HepG2 (cell line): ENCODE measurements at regions not wholly inside any gene's neighbourhood (a gene's known extent, or its start where the extent isn't known, plus 50 kb on each side); places are given as distances from the start of the nearest gene placed in this dataset.
"Not testable (repeated sequence)": the region's sequence is repeated elsewhere in the genome, so short reads cannot be mapped to it uniquely, and the experiment has no call there.

Experiments
- ATAC-seq: fragments of 200-7000 bp; cut with Tn5 transposase; 3 replicates; pipeline ENCODE4 v1.9.1; 2020; ENCODE audit warnings: mild to moderate bottlenecking, moderate library complexity
- BruUV-seq: library from RNA; stranded (reverse); fragments of 400-500 nt; replicated peaks from 2 replicates; lab custom pipeline; 2021; lab: Mats Ljungman, UMichigan
- CTCF ChIA-PET: fragments of 300-600 bp; formaldehyde crosslinking; extraction: SDS; loops from one replicate; lab custom pipeline; 2021; ENCODE audit warnings: low total read pairs, inconsistent platforms, low intra/inter-chr PET ratio; lab: Yijun Ruan, JAX
- POLR2A ChIA-PET: fragments of 350-600 bp; sonication (Branson Sonifier 250); formaldehyde crosslinking; loops from one replicate; lab custom pipeline; 2020; ENCODE audit warnings: antibody characterized with exemption, inconsistent platforms; lab: Yijun Ruan, JAX
- DNase-seq: peaks from one replicate; pipeline ENCODE4 v3.0.0-alpha.2; 2015; ENCODE audit warnings: low spot score
- FAIRE-seq: peaks from 3 replicates; lab custom pipeline; 2011; peaks lifted over from hg19 to GRCh38; lab: Jason Lieb, UNC
- H2AFZ ChIP-seq: one replicate; pipeline ENCODE4 v1.6.1; 2011; ENCODE audit warnings: low read length, inconsistent platforms
- H3K27ac ChIP-seq: fragments of 300-600 bp; 3 replicates; pipeline ENCODE4 v1.8.0; 2011; ENCODE audit warnings: mixed run types, mild to moderate bottlenecking, mixed read lengths, low read length, inconsistent platforms; ENCODE audit not compliant: insufficient read depth; ENCODE audit errors: extremely low read length
- H3K27me3 ChIP-seq, 2 experiments: fragments of 200-600 bp in 1 of 2; 2 replicates in 1 of 2; 3 replicates in 1 of 2; pipeline versions ENCODE4 v1.6.0 to v1.8.0; 2011; ENCODE audit warnings: low read length in 2 of 2, mild to moderate bottlenecking in 2 of 2, moderate library complexity in 2 of 2, inconsistent platforms in 1 of 2; ENCODE audit not compliant: insufficient read depth in 2 of 2, control insufficient read depth in 1 of 2
- H3K36me3 ChIP-seq, 2 experiments: fragments of 200-600 bp in 1 of 2; replicated peaks in 1 of 2; 2 replicates in 1 of 2; 3 replicates in 1 of 2; pipeline versions ENCODE4 v1.5.1 to v1.8.0; 2011; ENCODE audit warnings: low read length in 2 of 2, inconsistent platforms in 1 of 2; ENCODE audit not compliant: insufficient read depth in 2 of 2, control insufficient read depth in 1 of 2
- H3K4me1 ChIP-seq: 2 replicates; pipeline ENCODE4 v1.5.1; 2012; ENCODE audit warnings: low read length, inconsistent platforms; ENCODE audit not compliant: insufficient read depth
- H3K4me2 ChIP-seq: 2 replicates; pipeline ENCODE4 v1.6.0; 2011; ENCODE audit warnings: low read depth, low read length, inconsistent platforms
- H3K4me3 ChIP-seq, 3 experiments: fragments of 200-600 bp in 1 of 3; sonication (generic), shearing (Covaris generic) in 1 of 3; replicated peaks in 1 of 3; 2 replicates each; pipeline ENCODE4 v1.5.1; 2011 to 2016; ENCODE audit warnings: low read length in 3 of 3, inconsistent platforms in 2 of 3, low read depth in 2 of 3, mild to moderate bottlenecking in 2 of 3, control low read depth in 1 of 3, mixed read lengths in 1 of 3; ENCODE audit not compliant: insufficient read depth in 1 of 3
- H3K79me2 ChIP-seq: one replicate; pipeline ENCODE4 v1.6.1; 2011; ENCODE audit warnings: low read length, inconsistent platforms; ENCODE audit not compliant: insufficient read depth
- H3K9ac ChIP-seq: 2 replicates; pipeline ENCODE4 v1.6.0; 2011; ENCODE audit warnings: mild to moderate bottlenecking, low read depth, low read length, inconsistent platforms; ENCODE audit not compliant: insufficient read depth
- H3K9me3 ChIP-seq: 2 replicates; pipeline ENCODE4 v1.5.1; 2012; ENCODE audit warnings: mild to moderate bottlenecking, low read length
- H4K20me1 ChIP-seq: 2 replicates; pipeline ENCODE4 v1.6.0; 2011; ENCODE audit warnings: inconsistent platforms, mild to moderate bottlenecking, low read length, moderate library complexity; ENCODE audit not compliant: insufficient read depth
- WGBS: methylation state at CpG from one replicate; pipeline ENCODE4 v1.1.6; 2017; ENCODE audit warnings: low lambda C conversion rate; 5-methylcytosine and 5-hydroxymethylcytosine counted together
- in situ Hi-C: cut with HindIII; loops from 2 replicates; pipeline ENCODE4 v1.10.0; 2017; ENCODE audit warnings: low pct_unique_long_range_greater_than_20kb; ENCODE audit not compliant: extremely low pct_ligation_motif_present
- intact Hi-C: fragments of 100-400 bp; cut with micrococcal nuclease; formaldehyde crosslinking; loops from one replicate; pipeline ENCODE4 v1.10.0; 2022; ENCODE audit not compliant: unreplicated experiment

GRCh38 chr7:35152059-35152458 lies 101.8 kb downstream of the TBX20 start:
- H3K27ac ChIP-seq, CTCF ChIA-PET, H2AFZ ChIP-seq, BruUV-seq, intact Hi-C loops, H3K4me1 ChIP-seq, H3K79me2 ChIP-seq, H3K9ac ChIP-seq, POLR2A ChIA-PET, H3K36me3 ChIP-seq, in situ Hi-C loops, ATAC-seq, H3K4me3 ChIP-seq, H3K9me3 ChIP-seq, H4K20me1 ChIP-seq, H3K27me3 ChIP-seq, DNase-seq, FAIRE-seq, H3K4me2 ChIP-seq: not testable (repeated sequence)
- 0% methylated on average over 2 of the region's 8 CpGs for WGBS

GRCh38 chr7:35148030-35148429 lies 105.9 kb downstream of the TBX20 start:
- H3K4me3 ChIP-seq, H4K20me1 ChIP-seq, H3K9ac ChIP-seq, H3K4me1 ChIP-seq, POLR2A ChIA-PET, H3K9me3 ChIP-seq, DNase-seq, H3K27me3 ChIP-seq, H3K79me2 ChIP-seq, FAIRE-seq, H3K36me3 ChIP-seq, H3K4me2 ChIP-seq, intact Hi-C loops, in situ Hi-C loops, BruUV-seq, H2AFZ ChIP-seq, ATAC-seq, H3K27ac ChIP-seq, CTCF ChIA-PET: not testable (repeated sequence)
- 4% methylated on average over 4 of the region's 4 CpGs for WGBS

GRCh38 chr7:35142125-35142524 lies 104.8 kb upstream of the DPY19L1 start:
- H4K20me1 ChIP-seq, in situ Hi-C loops, POLR2A ChIA-PET, H3K9ac ChIP-seq, H2AFZ ChIP-seq, ATAC-seq, BruUV-seq, H3K4me1 ChIP-seq, H3K9me3 ChIP-seq, FAIRE-seq, H3K36me3 ChIP-seq, H3K4me2 ChIP-seq, H3K79me2 ChIP-seq, intact Hi-C loops, DNase-seq, CTCF ChIA-PET, H3K4me3 ChIP-seq, H3K27me3 ChIP-seq, H3K27ac ChIP-seq: not testable (repeated sequence)
- 16% methylated on average over 2 of the region's 2 CpGs for WGBS

- H3K4me3 ChIP-seq, H3K27me3 ChIP-seq, H2AFZ ChIP-seq, in situ Hi-C loops, H3K4me2 ChIP-seq, H3K4me1 ChIP-seq, H3K9me3 ChIP-seq, H3K36me3 ChIP-seq, H3K79me2 ChIP-seq, H4K20me1 ChIP-seq, POLR2A ChIA-PET, ATAC-seq, DNase-seq, CTCF ChIA-PET, FAIRE-seq, BruUV-seq, intact Hi-C loops, H3K9ac ChIP-seq, H3K27ac ChIP-seq: not testable (repeated sequence)
- 0% methylated on average over 1 of the region's 1 CpG for WGBS
Measured at GRCh38 chr7:35139281-35139680, 102.0 kb upstream of the DPY19L1 start.
